ENCODE measurements at regions not wholly inside any gene's neighbourhood (a gene's known extent, or its start where the extent isn't known, plus 50 kb on each side); places are given as distances from the start of the nearest gene placed in this dataset.
"Not testable (repeated sequence)": the region's sequence is repeated elsewhere in the genome, so short reads cannot be mapped to it uniquely, and the experiment has no call there.

DNA sequence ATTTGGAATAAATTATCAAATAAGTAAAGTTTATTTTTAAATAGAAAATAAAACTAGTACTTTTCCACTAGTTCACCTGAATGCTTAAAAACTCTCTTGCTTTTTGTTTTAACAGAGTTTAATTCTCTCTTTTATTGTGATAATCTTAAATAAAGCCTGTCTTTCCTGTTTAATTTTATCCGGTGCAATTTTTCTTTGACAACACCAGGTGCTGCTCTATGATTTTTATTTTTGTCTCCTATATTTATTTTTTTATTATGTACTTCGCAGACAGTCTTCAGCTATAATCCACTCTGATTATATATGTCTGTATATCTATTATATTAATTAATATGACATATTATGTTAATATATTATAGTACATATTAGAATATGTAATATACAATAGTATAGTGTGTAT is 1293.0 kb upstream of the EPHA6 start:
- Histone ChIP-seq H3K4me3 (no peak overlapping the region), H3K27me3 (no peaks in the 10 kb centered on the region), H3K9me3 (ENCODE audit: low read depth) (no peaks in the 10 kb centered on the region), H3K4me1 (ENCODE audit: low read depth) (no peaks in the 10 kb centered on the region), H3K36me3 (no peaks in the 10 kb centered on the region), H3K27ac (no peak overlapping the region)
- no peak for DNase-seq (ENCODE audit: low read depth in 1 of 2, low spot score in 1 of 2)
- TF ChIP-seq, protein P1, sequence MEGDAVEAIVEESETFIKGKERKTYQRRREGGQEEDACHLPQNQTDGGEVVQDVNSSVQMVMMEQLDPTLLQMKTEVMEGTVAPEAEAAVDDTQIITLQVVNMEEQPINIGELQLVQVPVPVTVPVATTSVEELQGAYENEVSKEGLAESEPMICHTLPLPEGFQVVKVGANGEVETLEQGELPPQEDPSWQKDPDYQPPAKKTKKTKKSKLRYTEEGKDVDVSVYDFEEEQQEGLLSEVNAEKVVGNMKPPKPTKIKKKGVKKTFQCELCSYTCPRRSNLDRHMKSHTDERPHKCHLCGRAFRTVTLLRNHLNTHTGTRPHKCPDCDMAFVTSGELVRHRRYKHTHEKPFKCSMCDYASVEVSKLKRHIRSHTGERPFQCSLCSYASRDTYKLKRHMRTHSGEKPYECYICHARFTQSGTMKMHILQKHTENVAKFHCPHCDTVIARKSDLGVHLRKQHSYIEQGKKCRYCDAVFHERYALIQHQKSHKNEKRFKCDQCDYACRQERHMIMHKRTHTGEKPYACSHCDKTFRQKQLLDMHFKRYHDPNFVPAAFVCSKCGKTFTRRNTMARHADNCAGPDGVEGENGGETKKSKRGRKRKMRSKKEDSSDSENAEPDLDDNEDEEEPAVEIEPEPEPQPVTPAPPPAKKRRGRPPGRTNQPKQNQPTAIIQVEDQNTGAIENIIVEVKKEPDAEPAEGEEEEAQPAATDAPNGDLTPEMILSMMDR (IDR thresholded peaks at IDR 0.05; ENCODE audit: low read depth, low read length) = no peak

DNA sequence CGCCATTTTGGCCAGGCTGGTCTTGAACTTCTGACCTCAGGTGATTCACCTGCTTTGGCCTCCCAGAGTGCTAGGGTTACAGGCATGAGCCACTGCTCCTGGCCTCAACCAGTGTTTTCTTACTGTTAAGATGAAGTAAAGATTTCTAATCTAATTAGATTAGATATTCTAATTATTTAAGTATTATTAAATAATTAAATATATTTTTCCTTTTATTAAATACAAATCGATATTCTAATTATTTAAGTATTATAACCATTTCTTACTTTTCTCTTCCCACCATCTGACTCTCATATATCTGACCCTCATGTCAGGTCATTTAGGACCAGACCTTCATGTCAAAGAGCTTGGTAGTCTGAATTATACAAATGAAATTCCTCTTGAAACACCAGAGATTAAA is 1291.9 kb upstream of the EPHA6 start:
- Histone ChIP-seq H3K9me3 (ENCODE audit: low read depth) (no peaks in the 10 kb centered on the region), H3K4me3 (no peak overlapping the region), H3K27ac (no peak overlapping the region), H3K27me3 (no peaks in the 10 kb centered on the region), H3K4me1 (ENCODE audit: low read depth) (no peaks in the 10 kb centered on the region), H3K36me3 (no peaks in the 10 kb centered on the region)
- no peak for DNase-seq (ENCODE audit: low read depth in 1 of 2, low spot score in 1 of 2)
- TF ChIP-seq, protein P1 (IDR thresholded peaks at IDR 0.05; ENCODE audit: low read depth, low read length) = no peak

DNA sequence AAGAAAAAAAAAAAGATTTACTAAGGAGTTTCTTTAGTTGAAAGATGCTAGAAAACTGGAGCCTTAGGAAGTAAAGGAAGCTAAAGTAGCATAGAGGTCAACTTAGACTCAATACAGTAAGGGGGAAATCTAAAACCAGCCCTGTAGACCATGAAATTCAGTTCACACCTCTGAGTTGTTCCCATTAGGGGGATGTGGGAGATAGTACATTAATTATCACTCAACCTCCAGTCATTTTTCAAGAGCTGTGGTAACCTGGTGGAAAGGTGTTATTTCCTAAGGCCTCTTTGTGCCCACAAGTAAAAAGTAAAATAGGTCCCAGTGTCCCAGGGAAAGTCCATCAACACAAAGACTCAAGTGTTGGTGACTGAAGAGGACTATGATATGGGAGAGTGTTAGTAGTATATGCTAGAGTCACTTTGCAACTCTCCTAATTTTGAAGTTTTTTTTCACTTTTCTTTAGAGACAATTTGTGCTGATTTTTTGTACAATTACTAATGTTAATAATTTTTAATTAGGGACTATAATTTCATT is 1274.4 kb upstream of the EPHA6 start:
- Histone ChIP-seq H3K4me1 (ENCODE audit: low read depth) (no peaks in the 10 kb centered on the region), H3K36me3 (no peaks in the 10 kb centered on the region), H3K27ac (no peak overlapping the region), H3K4me3 (no peak overlapping the region), H3K27me3 (no peaks in the 10 kb centered on the region), H3K9me3 (ENCODE audit: low read depth) (no peaks in the 10 kb centered on the region)
- no peak for DNase-seq (ENCODE audit: low read depth in 1 of 2, low spot score in 1 of 2)
- TF ChIP-seq, protein P1 (IDR thresholded peaks at IDR 0.05; ENCODE audit: low read depth, low read length) = no peak

DNA sequence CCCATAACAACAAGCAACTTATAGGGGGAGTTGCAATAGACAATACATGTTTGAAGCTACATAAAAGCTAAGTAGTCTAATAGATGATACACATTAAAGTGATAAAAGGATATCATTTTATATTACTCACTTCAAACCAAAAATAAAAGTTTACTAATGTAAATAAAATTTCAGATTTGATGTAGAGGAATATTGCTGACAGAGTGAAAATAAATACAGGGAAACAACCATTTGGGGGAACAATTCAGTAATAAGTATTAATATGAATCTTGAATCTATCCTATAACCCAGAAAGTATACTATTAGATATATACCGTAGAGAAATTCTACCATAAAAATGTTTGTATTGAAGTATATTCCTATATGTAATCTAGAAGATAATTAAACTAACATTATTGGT is 1248.9 kb upstream of the EPHA6 start:
- no peaks in the 10 kb centered on the region for H3K4me1 ChIP-seq (ENCODE audit: low read depth)
- DNase-seq (ENCODE audit: low read depth in 1 of 2, low spot score in 1 of 2) = no peak
- no peak overlapping the region for H3K27ac ChIP-seq
- TF ChIP-seq, protein P1 (IDR thresholded peaks at IDR 0.05; ENCODE audit: low read depth, low read length) = no peak
- H3K36me3 ChIP-seq = no peaks in the 10 kb centered on the region
- H3K4me3 ChIP-seq = no peak overlapping the region
- H3K27me3 ChIP-seq = no peaks in the 10 kb centered on the region
- no peaks in the 10 kb centered on the region for H3K9me3 ChIP-seq (ENCODE audit: low read depth)

DNA sequence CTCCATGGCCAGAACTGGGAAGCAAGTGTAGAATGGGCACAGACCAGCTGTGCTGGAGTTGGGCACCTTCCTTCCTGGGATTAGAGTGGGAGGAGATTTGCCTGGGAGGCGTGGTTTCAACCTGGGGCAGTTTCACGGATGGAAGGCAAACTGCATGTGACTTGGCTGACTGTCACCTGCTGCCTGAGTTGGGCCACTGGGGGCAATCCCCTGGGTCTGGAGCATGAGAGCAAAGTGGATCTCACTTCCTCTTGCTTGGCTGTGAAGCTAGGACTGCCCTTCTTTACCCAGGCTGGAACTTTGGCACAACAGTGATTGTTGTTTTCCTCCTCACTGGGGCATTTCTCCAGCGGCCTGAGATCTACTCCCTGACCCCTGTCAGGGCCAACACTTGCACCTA is 1247.0 kb upstream of the EPHA6 start:
- Histone ChIP-seq H3K27me3 (no peaks in the 10 kb centered on the region), H3K36me3 (no peaks in the 10 kb centered on the region), H3K9me3 (ENCODE audit: low read depth) (no peaks in the 10 kb centered on the region), H3K27ac (no peak overlapping the region), H3K4me3 (no peak overlapping the region), H3K4me1 (ENCODE audit: low read depth) (no peaks in the 10 kb centered on the region)
- TF ChIP-seq, protein P1 (IDR thresholded peaks at IDR 0.05; ENCODE audit: low read depth, low read length) = no peak
- no peak for DNase-seq (ENCODE audit: low read depth in 1 of 2, low spot score in 1 of 2)

DNA sequence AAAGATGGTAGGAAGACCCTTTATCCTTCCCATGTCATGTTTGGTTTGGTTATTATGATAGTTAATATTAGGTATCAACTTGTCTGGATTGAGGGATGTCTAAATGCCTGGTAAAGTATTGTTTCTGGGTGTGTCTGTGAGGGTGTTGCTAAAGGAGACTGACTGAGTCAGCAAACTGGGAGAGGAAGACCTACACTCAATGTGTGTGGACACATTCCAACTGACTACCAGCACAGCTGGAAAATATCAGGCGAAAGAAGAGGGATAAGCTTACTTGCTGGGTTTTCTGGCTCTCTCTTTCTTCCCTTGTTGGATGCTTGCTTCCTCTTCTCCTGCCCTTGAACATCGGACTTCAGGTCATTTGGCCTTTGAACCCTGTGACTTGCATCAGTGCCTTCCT is 1227.6 kb upstream of the EPHA6 start:
- H3K4me1 ChIP-seq (ENCODE audit: low read depth) = no peaks in the 10 kb centered on the region
- DNase-seq (ENCODE audit: low read depth in 1 of 2, low spot score in 1 of 2) = no peak
- H3K36me3 ChIP-seq = no peaks in the 10 kb centered on the region
- peaks cover 2% of the 10 kb centered on the region for H3K9me3 ChIP-seq (ENCODE audit: low read depth)
- no peak overlapping the region for H3K4me3 ChIP-seq
- no peaks in the 10 kb centered on the region for H3K27me3 ChIP-seq
- TF ChIP-seq, protein P1 (IDR thresholded peaks at IDR 0.05; ENCODE audit: low read depth, low read length) = no peak
- H3K27ac ChIP-seq = no peak overlapping the region

DNA sequence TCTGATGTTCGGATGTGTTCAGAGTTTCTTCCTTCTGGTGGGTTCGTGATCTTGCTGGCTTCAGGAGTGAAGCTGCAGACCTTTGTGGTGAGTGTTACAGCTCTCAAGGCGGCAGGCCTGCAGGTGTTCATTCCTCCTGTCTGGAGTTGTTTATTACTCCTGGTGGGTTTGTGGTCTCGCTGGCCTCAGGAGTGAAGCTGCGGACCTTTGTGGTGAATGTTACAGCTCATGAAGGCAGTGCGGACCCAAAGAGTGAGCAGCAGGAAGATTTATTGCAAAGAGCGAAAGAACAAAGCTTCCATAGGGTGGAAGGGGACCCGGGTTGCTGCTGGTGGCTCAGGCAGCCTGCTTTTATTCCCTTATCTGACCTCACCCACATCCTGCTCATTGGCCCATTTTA is 1226.8 kb upstream of the EPHA6 start:
- not testable (repeated sequence) for H3K4me1 ChIP-seq (ENCODE audit: low read depth); H3K9me3 ChIP-seq (ENCODE audit: low read depth); H3K4me3 ChIP-seq; H3K27me3 ChIP-seq; DNase-seq (ENCODE audit: low read depth in 1 of 2, low spot score in 1 of 2); H3K36me3 ChIP-seq; H3K27ac ChIP-seq

Measured in cardiac muscle cell (in vitro differentiated cells and primary cell).